AG04450 (cell line): ENCODE measurements at regions not wholly inside any gene's neighbourhood (a gene's known extent, or its start where the extent isn't known, plus 50 kb on each side); places are given as distances from the start of the nearest gene placed in this dataset.

Source experiments
- CTCF ChIA-PET: fragments of 300-600, 350-600 bp; formaldehyde crosslinking; extraction: SDS; loops from one replicate; lab custom pipeline; 2022; ENCODE audit warnings: antibody characterized with exemption, inconsistent platforms; lab: Charles Lee
- POLR2A ChIA-PET: fragments of 350-600 bp; formaldehyde crosslinking; extraction: SDS; loops from one replicate; lab custom pipeline; 2021; ENCODE audit warnings: antibody characterized with exemption, inconsistent platforms; lab: Yijun Ruan, JAX
- DNase-seq: peaks from one replicate; pipeline ENCODE4 v3.0.0-alpha.2; 2011; ENCODE audit warnings: low read depth, low spot score
- H3K27ac ChIP-seq: one replicate; pipeline ENCODE4 v1.5.1; 2012; ENCODE audit warnings: low read depth, low read length, control low read depth
- H3K27me3 ChIP-seq: one replicate; pipeline ENCODE4 v1.6.0; 2012; ENCODE audit warnings: low read length; ENCODE audit not compliant: control insufficient read depth, insufficient read depth
- H3K4me3 ChIP-seq: 2 replicates; pipeline ENCODE4 v1.5.1; 2011; ENCODE audit warnings: mild to moderate bottlenecking, low read depth, low read length, control low read depth
- H3K9me3 ChIP-seq: 2 replicates; pipeline ENCODE4 v1.5.1; 2012; ENCODE audit warnings: low read length; ENCODE audit not compliant: control insufficient read depth, insufficient read depth
- CTCF ChIP-seq: IDR thresholded peaks from 2 replicates; pipeline ENCODE4 v1.5.1; 2011; ENCODE audit warnings: low read depth, low read length, control low read depth, inconsistent platforms

GRCh38 chr5:109928811-109929210 is 239.1 kb downstream of the MAN2A1 start:
- no peak for TF ChIP-seq CTCF
- Histone ChIP-seq H3K9me3 (no peaks in the 10 kb centered on the region), H3K27ac (no peak overlapping the region), H3K4me3 (no peak overlapping the region), H3K27me3 (no peaks in the 10 kb centered on the region)
- no peak for DNase-seq
- ChIA-PET POLR2A (no interaction called here), CTCF (no interaction called here)

- CTCF ChIA-PET, result no interaction called here
- H3K4me3 ChIP-seq, result no peak overlapping the region
- H3K27ac ChIP-seq, result no peak overlapping the region
- no peaks in the 10 kb centered on the region for H3K27me3 ChIP-seq
- no peak for TF ChIP-seq CTCF
- no peak for DNase-seq
- H3K9me3 ChIP-seq, result no peaks in the 10 kb centered on the region
- POLR2A ChIA-PET, result no interaction called here
These were observed 239.6 kb downstream of the MAN2A1 start for GRCh38 chr5:109929376-109929775.

- Histone ChIP-seq H3K27ac (no peak overlapping the region), H3K9me3 (no peaks in the 10 kb centered on the region), H3K4me3 (no peak overlapping the region), H3K27me3 (no peaks in the 10 kb centered on the region)
- CTCF ChIA-PET, result no interaction called here
- POLR2A ChIA-PET, result no interaction called here
- DNase-seq, result no peak
- no peak for TF ChIP-seq CTCF
These were observed 240.2 kb downstream of the MAN2A1 start for GRCh38 chr5:109929911-109930310.

GRCh38 chr5:109931049-109931780 is 241.5 kb downstream of the MAN2A1 start:
- H3K9me3 ChIP-seq, result no peaks in the 10 kb centered on the region
- no peak for TF ChIP-seq CTCF
- DNase-seq, result no peak
- no peak overlapping the region for H3K4me3 ChIP-seq
- ChIA-PET CTCF (no interaction called here), POLR2A (no interaction called here)
- no peaks in the 10 kb centered on the region for H3K27me3 ChIP-seq
- H3K27ac ChIP-seq, result no peak overlapping the region

- H3K9me3 ChIP-seq, result no peaks in the 10 kb centered on the region
- H3K27ac ChIP-seq, result no peak overlapping the region
- TF ChIP-seq CTCF, result no peak
- CTCF ChIA-PET, result no interaction called here
- POLR2A ChIA-PET, result no interaction called here
- peaks cover 2% of the 10 kb centered on the region for H3K27me3 ChIP-seq
- no peak overlapping the region for H3K4me3 ChIP-seq
- no peak for DNase-seq
These were observed 246.2 kb downstream of the MAN2A1 start for GRCh38 chr5:109935833-109936490.
